NCI-H460 (cell line): ENCODE measurements at regions not wholly inside any gene's neighbourhood (a gene's known extent, or its start where the extent isn't known, plus 50 kb on each side); places are given as distances from the start of the nearest gene placed in this dataset.
A peak's percentile ranks its signal among the peaks of the same experiment; 100 is the strongest.

Experiments used
- DNase-seq: peaks from one replicate; pipeline ENCODE4 v3.0.0-alpha.2; 2016; ENCODE audit warnings: low read depth; ENCODE audit errors: extremely low read depth

- no peak for DNase-seq
These were observed 206.8 kb upstream of the TPRG1 start for GRCh38 chr3:188964957-188965356.

- DNase-seq: no peak
These were observed 199.5 kb upstream of the TPRG1 start for GRCh38 chr3:188972310-188972709.

DNA sequence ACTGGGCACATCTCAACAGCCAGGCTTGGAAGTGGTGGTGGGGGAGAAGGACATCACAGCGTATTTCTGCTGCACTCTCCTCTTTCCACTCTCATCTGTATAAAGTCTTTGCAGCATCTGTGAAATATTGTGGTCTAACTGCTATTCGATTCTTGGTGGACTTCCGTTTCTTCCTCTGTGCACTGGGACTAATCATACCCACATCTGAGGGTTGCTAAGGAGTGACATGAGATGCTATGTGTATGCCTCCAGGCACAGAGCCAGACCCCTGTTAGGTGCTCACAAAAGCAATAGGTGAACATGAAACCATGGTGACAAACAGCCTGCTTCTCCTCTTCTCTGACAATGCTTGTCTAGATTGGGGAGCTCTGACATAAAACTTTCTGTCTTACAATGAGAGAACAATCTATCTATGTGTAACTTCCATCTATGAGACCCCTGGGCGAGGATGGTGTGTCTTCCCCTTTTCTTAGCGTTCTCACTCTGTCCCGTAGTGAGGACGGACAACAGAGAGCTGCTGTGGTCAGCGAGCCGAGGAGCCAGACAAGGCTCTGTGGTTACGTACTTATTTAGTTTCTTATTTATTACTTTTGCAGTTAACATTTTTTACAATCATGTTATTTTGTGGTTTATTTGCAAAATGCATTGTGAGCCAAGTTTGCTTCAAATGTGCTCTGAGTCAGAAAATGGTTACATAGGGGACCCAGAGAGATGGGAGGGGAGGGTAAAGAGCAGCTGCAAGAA is 196.7 kb upstream of the TPRG1 start:
- no peak for DNase-seq

GRCh38 chr3:188975600-188976314 is 196.0 kb upstream of the TPRG1 start:
- DNase-seq: no peak

GRCh38 chr3:188976407-188976806 is 195.4 kb upstream of the TPRG1 start:
- DNase-seq: no peak

DNA sequence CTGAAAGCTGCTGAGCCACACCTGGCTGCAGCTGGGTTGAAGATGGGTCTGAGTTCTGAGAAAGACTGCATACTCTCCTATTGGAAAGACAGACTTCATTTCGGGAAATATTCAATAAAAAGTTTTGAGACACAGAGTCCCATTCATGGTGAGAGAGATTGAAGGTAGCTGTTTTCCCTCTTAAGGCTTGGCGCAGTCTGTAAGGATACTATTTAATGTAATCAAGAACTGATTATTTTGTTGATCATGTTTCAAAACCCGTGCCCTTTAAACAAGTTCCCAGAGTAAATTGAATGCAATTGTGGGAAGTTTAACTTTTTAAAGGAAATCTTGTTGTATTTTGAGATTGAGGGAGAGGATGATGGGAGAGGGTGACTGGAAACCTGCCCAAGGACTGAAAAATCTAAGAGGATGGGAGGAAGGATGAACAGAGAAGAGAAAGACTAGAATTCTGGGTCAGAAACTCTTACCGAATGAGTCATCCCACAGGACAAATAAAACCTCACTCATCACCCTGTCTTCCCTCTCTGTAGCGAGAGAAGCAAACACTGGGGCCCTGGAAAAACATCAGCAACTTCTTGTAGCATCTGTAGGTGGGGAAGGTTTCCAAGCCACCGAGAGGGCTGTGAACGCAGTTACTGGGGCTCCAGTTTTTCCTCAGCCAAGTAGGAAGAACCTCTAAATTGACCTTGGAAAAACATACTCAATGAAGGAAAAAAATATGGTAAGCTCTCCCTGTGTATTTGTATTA is 193.2 kb upstream of the TPRG1 start:
- peak; percentile 5 for DNase-seq

DNA sequence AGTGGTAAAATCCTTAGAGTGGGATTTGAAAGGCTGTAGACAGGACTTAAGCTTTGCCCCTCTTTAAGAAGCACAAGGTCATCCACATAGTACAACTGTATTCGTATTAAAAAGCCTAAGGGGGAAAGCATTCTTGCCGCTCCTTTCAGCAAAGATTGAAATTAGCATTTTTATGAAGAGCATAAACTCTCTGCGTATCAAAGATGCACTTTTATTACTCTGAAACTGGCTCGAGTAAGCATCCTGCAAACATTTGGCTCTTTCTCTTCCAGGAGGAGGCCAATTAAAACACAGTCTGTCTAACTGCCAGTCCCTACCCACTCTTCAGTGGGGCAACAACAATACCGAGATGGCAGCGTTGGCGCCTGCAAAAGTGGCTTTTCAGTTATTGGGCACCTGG is 192.5 kb upstream of the TPRG1 start:
- no peak for DNase-seq

- DNase-seq: no peak
These were observed 192.0 kb upstream of the TPRG1 start for GRCh38 chr3:188979669-188980310.

DNA sequence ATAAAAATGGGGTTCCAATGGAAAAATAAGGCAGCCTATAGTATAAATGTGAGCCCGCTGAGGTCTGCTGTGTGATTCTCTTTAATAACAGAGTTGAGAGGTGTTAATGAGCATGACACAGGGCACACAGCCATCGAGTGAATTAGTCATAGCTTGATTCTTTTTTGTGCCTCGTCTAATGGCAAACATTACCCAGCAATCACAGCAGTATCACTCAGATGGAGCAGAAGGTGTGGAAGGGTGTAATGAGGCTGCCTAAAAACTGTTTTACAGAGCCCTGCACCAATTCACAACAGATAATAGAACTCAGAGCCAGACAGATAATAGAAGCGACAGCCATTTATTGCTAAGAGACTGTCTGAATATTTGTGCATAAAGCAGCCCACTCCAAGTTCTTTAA is 178.6 kb upstream of the TPRG1 start:
- DNase-seq: no peak

- DNase-seq: peak; percentile 22
These were observed 170.2 kb upstream of the TPRG1 start for GRCh38 chr3:189001559-189001958.

DNA sequence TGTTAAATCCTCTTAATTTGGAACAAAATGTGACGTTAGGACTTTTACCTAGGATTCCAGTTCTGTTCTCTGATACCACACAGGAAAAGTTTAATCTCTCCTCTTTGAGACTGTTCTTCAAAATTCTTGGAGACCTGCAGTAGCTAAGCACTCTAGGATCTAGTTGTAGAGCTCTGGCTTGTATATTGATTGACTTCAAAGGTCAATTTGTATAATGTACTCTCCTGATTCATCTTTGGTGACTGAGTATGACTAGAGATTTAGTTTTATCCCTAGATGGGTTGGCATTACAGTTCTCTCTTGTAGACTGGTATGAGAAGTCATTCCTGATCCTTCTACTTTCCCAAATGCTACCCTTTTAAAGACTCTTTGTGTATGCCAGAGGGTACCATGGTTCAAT is 168.4 kb upstream of the TPRG1 start:
- no peak for DNase-seq

- no peak for DNase-seq
These were observed 158.4 kb upstream of the TPRG1 start for GRCh38 chr3:189013224-189013888.

- no peak for DNase-seq
These were observed 157.2 kb upstream of the TPRG1 start for GRCh38 chr3:189014526-189014925.

DNA sequence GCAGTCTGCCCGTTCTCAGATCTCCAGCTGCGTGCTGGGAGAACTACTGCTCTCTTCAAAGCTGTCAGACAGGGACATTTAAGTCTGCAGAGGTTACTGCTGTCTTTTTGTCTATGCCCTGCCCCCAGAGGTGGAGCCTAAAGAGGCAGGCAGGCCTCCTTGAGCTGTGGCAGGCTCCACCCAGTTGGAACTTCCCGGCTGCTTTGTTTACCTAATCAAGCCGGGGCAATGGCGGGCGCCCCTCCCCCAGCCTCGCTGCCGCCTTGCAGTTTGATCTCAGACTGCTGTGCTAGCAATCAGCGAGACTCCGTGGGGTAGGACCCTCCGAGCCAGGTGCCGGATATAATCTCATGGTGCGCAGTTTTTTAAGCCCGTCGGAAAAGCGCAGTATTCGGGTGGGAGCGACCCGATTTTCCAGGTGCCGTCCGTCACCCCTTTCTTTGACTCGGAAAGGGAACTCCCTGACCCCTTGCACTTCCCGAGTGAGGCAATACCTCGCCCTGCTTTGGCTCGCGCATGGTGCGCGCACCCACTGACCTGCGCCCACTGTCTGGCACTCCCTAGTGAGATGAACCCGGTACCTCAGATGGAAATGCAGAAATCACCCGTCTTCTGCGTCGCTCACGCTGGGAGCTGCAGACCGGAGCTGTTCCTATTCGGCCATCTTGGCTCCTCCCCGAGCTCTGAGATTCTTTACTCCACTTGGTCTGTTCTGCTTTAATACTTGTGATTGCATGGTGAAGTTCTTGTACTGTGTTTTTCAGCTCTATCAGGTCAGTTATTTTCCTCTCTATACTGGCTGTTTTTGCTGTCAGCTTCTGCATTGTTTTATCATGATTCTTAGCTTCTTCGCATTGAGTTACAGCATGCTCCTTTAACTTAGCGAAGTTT is 148.9 kb upstream of the TPRG1 start:
- DNase-seq: peak; percentile 54

DNA sequence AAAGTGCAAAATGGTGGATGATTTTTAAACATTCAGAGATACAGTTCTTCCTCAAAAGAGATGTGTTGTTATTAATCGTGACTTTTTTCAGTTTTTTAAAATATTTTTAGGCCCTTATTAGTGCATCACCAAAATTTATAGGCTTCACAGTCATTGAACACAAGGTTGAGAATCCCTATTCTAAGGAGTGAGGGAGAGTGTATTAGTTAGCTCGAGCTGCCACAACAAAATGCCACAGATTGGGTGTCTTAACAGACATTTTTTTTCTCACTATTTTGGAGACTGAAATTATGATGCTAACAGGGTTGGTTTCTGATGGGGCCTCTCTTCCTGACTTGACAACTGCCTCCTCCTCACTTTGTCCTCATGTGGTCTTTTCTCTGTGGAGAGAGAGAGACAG is 145.9 kb upstream of the TPRG1 start:
- no peak for DNase-seq

GRCh38 chr3:189027626-189028155 is 144.1 kb upstream of the TPRG1 start:
- DNase-seq: no peak

- no peak for DNase-seq
These were observed 132.7 kb upstream of the TPRG1 start for GRCh38 chr3:189038773-189039745.

- no peak for DNase-seq
These were observed 131.0 kb upstream of the TPRG1 start for GRCh38 chr3:189040656-189041335.
